CD14-positive monocyte (primary cell): ENCODE measurements at regions not wholly inside any gene's neighbourhood (a gene's known extent, or its start where the extent isn't known, plus 50 kb on each side); places are given as distances from the start of the nearest gene placed in this dataset. TPM values are rescaled to one million over a fixed set of nuclear protein-coding genes. Genes with fewer than 3 reads are reported as not detected.

Experiments used
- DNase-seq, 3 donors: peaks; one replicate each; pipeline ENCODE4 v3.0.0-alpha.2; 2011 to 2022
- H2AFZ ChIP-seq: 2 replicates; pipeline ENCODE4 v1.6.0; 2012; ENCODE audit warnings: mild to moderate bottlenecking, low read depth, low read length, inconsistent platforms; ENCODE audit not compliant: insufficient read depth, poor library complexity, severe bottlenecking
- H3K27ac ChIP-seq, 2 donors: 1 replicate in 1 of 2; 2 replicates in 1 of 2; pipeline ENCODE4 v1.5.1; 2012 to 2013; ENCODE audit warnings: low read length in 2 of 2, control low read depth in 1 of 2, inconsistent platforms in 1 of 2, low read depth in 1 of 2, mild to moderate bottlenecking in 1 of 2
- H3K27me3 ChIP-seq, 2 donors: one replicate each; pipeline versions ENCODE4 v1.6.0 to v1.6.1; 2011 to 2013; ENCODE audit warnings: low read length in 2 of 2; ENCODE audit not compliant: control insufficient read depth in 2 of 2, insufficient read depth in 2 of 2
- H3K36me3 ChIP-seq, 2 donors: replicated peaks in 1 of 2; 1 replicate in 1 of 2; 2 replicates in 1 of 2; pipeline versions ENCODE4 v1.5.1 to v1.6.1; 2012 to 2013; ENCODE audit warnings: low read length in 2 of 2, control low read depth in 1 of 2, inconsistent platforms in 1 of 2, mild to moderate bottlenecking in 1 of 2; ENCODE audit not compliant: insufficient read depth in 2 of 2, control insufficient read depth in 1 of 2
- H3K4me1 ChIP-seq, 2 donors: 1 replicate in 1 of 2; 2 replicates in 1 of 2; pipeline versions ENCODE4 v1.5.1 to v1.6.1; 2012 to 2013; ENCODE audit warnings: low read length in 2 of 2, control low read depth in 1 of 2, inconsistent platforms in 1 of 2, mild to moderate bottlenecking in 1 of 2, moderate library complexity in 1 of 2; ENCODE audit not compliant: insufficient read depth in 2 of 2, control insufficient read depth in 1 of 2
- H3K4me2 ChIP-seq: replicated peaks from 2 replicates; pipeline ENCODE3; 2012; ENCODE audit warnings: low read length, moderate library complexity, mild to moderate bottlenecking; ENCODE audit not compliant: poor library complexity, severe bottlenecking; ENCODE audit errors: extremely low read depth
- H3K4me3 ChIP-seq, 3 experiments: fragments of 200-600 bp in 1 of 3; sonication (generic) in 1 of 3; replicated peaks in 1 of 3; 1 replicate in 2 of 3; 2 replicates in 1 of 3; pipeline ENCODE4 v1.5.1; 2011 to 2013; ENCODE audit warnings: low read length in 3 of 3, mild to moderate bottlenecking in 3 of 3, control low read depth in 2 of 3, low read depth in 2 of 3, inconsistent platforms in 1 of 3, moderate library complexity in 1 of 3
- H3K79me2 ChIP-seq: 2 replicates; pipeline ENCODE4 v1.6.0; 2012; ENCODE audit warnings: mild to moderate bottlenecking, control low read depth, inconsistent platforms, low read length, moderate library complexity; ENCODE audit not compliant: insufficient read depth
- H3K9ac ChIP-seq: 2 replicates; pipeline ENCODE4 v1.6.0; 2017; ENCODE audit warnings: low read length, mild to moderate bottlenecking; ENCODE audit not compliant: insufficient read depth, poor library complexity, severe bottlenecking
- H3K9me3 ChIP-seq, 2 donors: replicated peaks in 1 of 2; 1 replicate in 1 of 2; 2 replicates in 1 of 2; pipeline versions ENCODE4 v1.5.1 to v1.6.1; 2012 to 2013; ENCODE audit warnings: low read length in 2 of 2, control low read depth in 1 of 2; ENCODE audit not compliant: control insufficient read depth in 1 of 2, insufficient read depth in 1 of 2
- H4K20me1 ChIP-seq: 2 replicates; pipeline ENCODE4 v1.6.0; 2012; ENCODE audit warnings: mild to moderate bottlenecking, low read length, control low read depth, moderate library complexity; ENCODE audit not compliant: insufficient read depth
- H3K27ac Mint-ChIP-seq, 7 donors: one replicate each; pipeline ENCODE4 v1.8.0; 2020; ENCODE audit warnings: mild to moderate bottlenecking in 7 of 7, mixed read lengths in 7 of 7, moderate library complexity in 6 of 7, inconsistent platforms in 2 of 7
- H3K27me3 Mint-ChIP-seq, 3 donors: one replicate each; pipeline ENCODE4 v1.8.0; 2021 to 2022; ENCODE audit warnings: low read depth in 3 of 3, mild to moderate bottlenecking in 3 of 3, mixed read lengths in 3 of 3, moderate library complexity in 3 of 3, inconsistent platforms in 1 of 3
- H3K36me3 Mint-ChIP-seq, 2 donors: one replicate each; pipeline ENCODE4 v1.8.0; 2020; ENCODE audit warnings: mixed read lengths in 2 of 2, inconsistent platforms in 1 of 2, mild to moderate bottlenecking in 1 of 2
- H3K4me1 Mint-ChIP-seq: one replicate; pipeline ENCODE4 v1.8.0; 2020; ENCODE audit warnings: mild to moderate bottlenecking, mixed read lengths
- H3K4me3 Mint-ChIP-seq, 2 donors: one replicate each; pipeline ENCODE4 v1.8.0; 2020; ENCODE audit warnings: mild to moderate bottlenecking in 2 of 2, mixed read lengths in 2 of 2, moderate library complexity in 1 of 2
- H3K9me3 Mint-ChIP-seq, 7 donors: one replicate each; pipeline ENCODE4 v1.8.0; 2020 to 2022; ENCODE audit warnings: mixed read lengths in 7 of 7, mild to moderate bottlenecking in 6 of 7, moderate library complexity in 6 of 7, inconsistent platforms in 2 of 7
- WGBS: methylation state at CpG from one replicate; pipeline ENCODE4 v1.1.5; 2013; ENCODE audit warnings: missing lambda C conversion rate; ENCODE audit not compliant: insufficient coverage; 5-methylcytosine and 5-hydroxymethylcytosine counted together
- intact Hi-C, 2 donors: fragments of 100-400 bp; cut with micrococcal nuclease; formaldehyde crosslinking; loops; one replicate each; pipeline versions ENCODE4 v1.15.0 to v1.15.1; 2023
- small RNA-seq: library from RNA; depleted of rRNA; stranded (forward); fragments of <200 nt; gene quantifications from one replicate; pipeline ENCODE3, GENCODE V24; 2012; ENCODE audit warnings: low read depth; ENCODE audit not compliant: insufficient read length
- TF ChIP-seq, protein P1 (sequence below): fragments of 200-600 bp; IDR thresholded peaks from one replicate; pipeline ENCODE4 v1.8.0; 2022; ENCODE audit warnings: antibody characterized with exemption, mild to moderate bottlenecking

GRCh38 chr9:84224246-84224645 lies 116.3 kb downstream of the SLC28A3 start:
- no peaks in the 10 kb centered on the region for H3K27me3 Mint-ChIP-seq

More at GRCh38 chr9:84224246-84224645, 116.3 kb downstream of the SLC28A3 start:
- no peak for DNase-seq
- Histone ChIP-seq H4K20me1 (no peaks in the 10 kb centered on the region), H3K4me1 (no peaks in the 10 kb centered on the region), H3K9me3 (no peaks in the 10 kb centered on the region), H3K9ac (no peak overlapping the region), H3K36me3 (no peaks in the 10 kb centered on the region), H3K4me2 (no peak overlapping the region), H3K4me3 (no peak overlapping the region), H2AFZ (peak overlapping the region; percentile 17), H3K27me3 (no peaks in the 10 kb centered on the region), H3K27ac (no peak overlapping the region), H3K79me2 (no peaks in the 10 kb centered on the region)
- WGBS, result 81% methylated on average over 3 of the region's 5 CpGs
- intact Hi-C loops, result no loop called here
- peaks cover 0 to 18% (median 3%) of the 10 kb centered on the region in 7 donors for H3K9me3 Mint-ChIP-seq
- H3K36me3 Mint-ChIP-seq, result no peaks in the 10 kb centered on the region
- H3K4me1 Mint-ChIP-seq, result no peaks in the 10 kb centered on the region
- H3K27ac Mint-ChIP-seq, result peak overlapping the region in 1 of 7 donors; percentile 68
- no peak overlapping the region for H3K4me3 Mint-ChIP-seq
- TF ChIP-seq, protein P1, sequence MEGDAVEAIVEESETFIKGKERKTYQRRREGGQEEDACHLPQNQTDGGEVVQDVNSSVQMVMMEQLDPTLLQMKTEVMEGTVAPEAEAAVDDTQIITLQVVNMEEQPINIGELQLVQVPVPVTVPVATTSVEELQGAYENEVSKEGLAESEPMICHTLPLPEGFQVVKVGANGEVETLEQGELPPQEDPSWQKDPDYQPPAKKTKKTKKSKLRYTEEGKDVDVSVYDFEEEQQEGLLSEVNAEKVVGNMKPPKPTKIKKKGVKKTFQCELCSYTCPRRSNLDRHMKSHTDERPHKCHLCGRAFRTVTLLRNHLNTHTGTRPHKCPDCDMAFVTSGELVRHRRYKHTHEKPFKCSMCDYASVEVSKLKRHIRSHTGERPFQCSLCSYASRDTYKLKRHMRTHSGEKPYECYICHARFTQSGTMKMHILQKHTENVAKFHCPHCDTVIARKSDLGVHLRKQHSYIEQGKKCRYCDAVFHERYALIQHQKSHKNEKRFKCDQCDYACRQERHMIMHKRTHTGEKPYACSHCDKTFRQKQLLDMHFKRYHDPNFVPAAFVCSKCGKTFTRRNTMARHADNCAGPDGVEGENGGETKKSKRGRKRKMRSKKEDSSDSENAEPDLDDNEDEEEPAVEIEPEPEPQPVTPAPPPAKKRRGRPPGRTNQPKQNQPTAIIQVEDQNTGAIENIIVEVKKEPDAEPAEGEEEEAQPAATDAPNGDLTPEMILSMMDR, result no peak

Small RNAs in the stretch of these regions (small RNA-seq; reads per million reads assigned to genes)
- gene AL390838.2, result not detected
